ENCODE measurements at regions not wholly inside any gene's neighbourhood (a gene's known extent, or its start where the extent isn't known, plus 50 kb on each side); places are given as distances from the start of the nearest gene placed in this dataset.

- peak; percentile 57 for DNase-seq
Measured at GRCh38 chr17:83178533-83179304, 99.3 kb downstream of the METRNL start.

DNA sequence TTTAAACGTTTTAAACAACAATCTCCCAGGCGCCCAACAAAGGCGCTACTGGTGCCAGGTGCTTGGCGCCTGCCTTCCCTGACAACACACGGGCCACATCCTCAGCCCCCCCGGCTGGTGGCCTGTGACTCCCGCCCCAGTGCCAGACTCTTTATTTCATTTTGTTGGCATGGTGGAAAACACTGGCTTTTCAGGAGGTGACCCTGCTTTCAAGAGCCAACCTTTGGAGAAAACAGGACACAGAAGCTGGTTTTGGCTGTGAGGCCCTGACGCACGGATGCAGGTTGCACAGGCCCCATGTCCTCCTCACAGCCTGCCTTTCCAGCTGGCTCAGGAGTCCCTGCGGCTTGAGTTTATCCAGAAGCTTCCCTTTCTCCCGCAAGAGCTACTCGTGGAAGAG lies 100.0 kb downstream of the METRNL start:
- peak; percentile 57 for DNase-seq

- DNase-seq: no peak
Measured at GRCh38 chr17:83179811-83180210, 100.4 kb downstream of the METRNL start.

DNA sequence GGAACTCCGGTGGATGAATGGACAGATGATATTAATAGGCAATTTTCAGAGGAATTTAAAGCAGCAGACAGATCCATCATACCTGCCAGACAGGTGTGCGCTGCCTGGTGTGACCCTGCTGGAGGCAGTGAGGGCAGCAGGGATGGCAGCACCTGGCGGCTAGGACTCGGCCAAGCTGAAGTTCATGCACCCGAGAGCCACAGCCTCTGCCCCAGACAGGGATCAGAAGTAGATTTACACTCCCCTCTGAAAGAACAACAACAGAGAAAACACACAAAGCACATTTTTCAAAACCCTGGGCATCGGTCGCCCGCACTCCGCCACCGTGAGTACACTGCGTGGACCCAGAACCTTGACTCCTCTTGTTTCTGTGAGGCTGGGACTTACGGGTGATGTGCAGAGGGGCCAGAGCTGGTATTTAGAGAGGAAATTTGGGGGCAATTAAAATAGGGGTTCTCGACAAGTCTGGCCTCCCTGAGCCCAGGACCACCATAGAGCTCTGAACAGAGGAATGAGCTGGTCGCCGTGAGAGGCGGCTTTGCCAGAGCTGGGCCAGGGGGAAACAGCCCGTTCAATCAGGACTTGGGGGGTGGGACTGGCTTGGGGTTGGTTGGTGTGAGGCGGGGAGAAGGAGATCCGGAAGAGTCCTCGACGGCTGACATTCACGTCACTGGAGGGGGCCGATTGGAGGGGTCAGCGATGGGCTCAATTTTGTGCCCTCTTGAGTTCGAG lies 101.0 kb downstream of the METRNL start:
- no peak for DNase-seq

- DNase-seq: no peak
Measured at GRCh38 chr17:83180996-83181481, 101.6 kb downstream of the METRNL start.

DNA sequence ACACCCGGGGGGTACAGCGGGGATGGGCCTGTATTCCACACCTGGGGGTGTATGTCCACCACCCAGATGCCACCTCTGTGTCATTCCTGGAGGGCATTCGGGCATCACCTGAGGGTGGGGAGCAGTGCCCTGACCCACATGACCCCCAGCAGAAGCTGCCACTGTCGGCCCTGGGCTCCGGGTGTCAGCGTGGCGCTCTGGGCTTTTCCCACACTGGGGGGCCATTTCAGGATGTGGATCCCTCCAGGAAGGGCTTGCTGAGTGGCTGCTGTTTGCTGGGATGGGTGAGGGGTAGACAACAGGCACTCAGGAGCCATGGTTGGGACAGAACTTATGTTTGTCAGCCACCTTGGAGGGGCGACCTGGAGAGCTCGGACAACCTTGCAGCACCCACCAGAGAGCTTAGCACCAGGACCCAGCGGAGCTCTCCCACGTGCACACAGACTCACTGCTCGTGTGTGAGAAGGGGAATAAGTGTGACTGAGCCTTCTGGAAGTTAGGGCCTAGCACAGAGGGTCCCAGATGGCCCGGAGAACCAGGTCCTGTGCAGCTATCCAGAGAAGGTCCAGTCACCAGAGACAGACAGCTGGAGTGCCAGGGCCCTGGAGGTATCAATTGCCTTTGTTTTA lies 102.7 kb downstream of the METRNL start:
- no peak for DNase-seq

GRCh38 chr17:83182620-83183101 lies 103.3 kb downstream of the METRNL start:
- DNase-seq: no peak

GRCh38 chr17:83183145-83183948 lies 103.9 kb downstream of the METRNL start:
- no peak for DNase-seq

GRCh38 chr17:83183951-83184506 lies 104.6 kb downstream of the METRNL start:
- no peak for DNase-seq

- no peak for DNase-seq
Measured at GRCh38 chr17:83185023-83186002, 105.9 kb downstream of the METRNL start.

GRCh38 chr17:83186226-83186625 lies 106.8 kb downstream of the METRNL start:
- DNase-seq: no peak

DNA sequence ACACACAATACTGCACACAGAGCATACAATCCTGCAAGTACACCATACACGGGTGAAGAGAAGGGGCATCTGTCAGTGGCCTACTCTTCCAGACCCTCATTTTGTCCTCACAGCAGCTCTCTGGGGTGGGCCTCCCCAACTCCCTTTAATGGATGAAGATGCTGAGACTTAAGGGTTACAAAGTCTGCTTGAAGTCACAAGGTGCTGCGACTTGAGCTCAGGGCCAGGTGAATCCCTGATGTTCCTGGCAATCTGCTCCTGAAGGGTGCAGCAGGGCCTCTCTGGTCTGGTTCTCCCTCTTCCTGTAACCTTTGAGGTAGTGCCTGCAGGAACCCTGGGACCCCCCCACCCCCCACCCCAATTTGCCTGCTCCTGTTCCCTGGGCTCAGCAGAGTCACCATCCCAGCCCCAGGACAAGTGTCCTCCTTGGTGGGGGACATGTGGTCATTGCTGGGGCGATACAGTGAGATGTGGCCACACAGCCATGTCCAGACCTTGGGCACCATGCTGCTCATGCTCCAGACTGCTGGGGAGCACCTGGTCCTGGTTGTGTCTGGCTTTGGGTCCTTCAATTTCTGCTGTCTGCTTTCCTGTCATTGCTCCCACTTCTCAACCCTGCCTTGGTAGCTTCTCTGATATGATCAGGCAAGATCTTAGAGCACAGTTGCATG lies 107.5 kb downstream of the METRNL start:
- no peak for DNase-seq

GRCh38 chr17:83187782-83188311 lies 108.4 kb downstream of the METRNL start:
- no peak for DNase-seq

- no peak for DNase-seq
Measured at GRCh38 chr17:83189044-83190003, 109.9 kb downstream of the METRNL start.

DNA sequence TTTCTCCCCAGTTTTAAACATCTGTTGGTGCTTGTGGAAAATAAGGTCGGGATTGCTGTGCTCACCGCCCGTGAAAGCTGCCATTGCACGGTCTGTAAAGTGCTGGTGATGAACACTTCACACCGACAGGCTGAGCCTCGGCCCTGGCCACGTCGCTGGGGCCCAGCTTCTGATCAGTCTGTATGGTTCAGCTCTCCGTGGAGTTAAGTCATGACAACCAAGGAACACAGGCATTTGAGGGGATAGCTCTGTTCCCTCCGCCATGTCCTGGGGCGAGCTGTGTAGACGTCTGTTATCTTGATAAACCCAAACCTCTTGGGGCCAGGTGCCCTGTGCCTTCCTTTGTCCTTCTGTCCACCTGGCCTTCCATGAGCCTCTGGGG lies 110.6 kb downstream of the METRNL start:
- DNase-seq: no peak

DNA sequence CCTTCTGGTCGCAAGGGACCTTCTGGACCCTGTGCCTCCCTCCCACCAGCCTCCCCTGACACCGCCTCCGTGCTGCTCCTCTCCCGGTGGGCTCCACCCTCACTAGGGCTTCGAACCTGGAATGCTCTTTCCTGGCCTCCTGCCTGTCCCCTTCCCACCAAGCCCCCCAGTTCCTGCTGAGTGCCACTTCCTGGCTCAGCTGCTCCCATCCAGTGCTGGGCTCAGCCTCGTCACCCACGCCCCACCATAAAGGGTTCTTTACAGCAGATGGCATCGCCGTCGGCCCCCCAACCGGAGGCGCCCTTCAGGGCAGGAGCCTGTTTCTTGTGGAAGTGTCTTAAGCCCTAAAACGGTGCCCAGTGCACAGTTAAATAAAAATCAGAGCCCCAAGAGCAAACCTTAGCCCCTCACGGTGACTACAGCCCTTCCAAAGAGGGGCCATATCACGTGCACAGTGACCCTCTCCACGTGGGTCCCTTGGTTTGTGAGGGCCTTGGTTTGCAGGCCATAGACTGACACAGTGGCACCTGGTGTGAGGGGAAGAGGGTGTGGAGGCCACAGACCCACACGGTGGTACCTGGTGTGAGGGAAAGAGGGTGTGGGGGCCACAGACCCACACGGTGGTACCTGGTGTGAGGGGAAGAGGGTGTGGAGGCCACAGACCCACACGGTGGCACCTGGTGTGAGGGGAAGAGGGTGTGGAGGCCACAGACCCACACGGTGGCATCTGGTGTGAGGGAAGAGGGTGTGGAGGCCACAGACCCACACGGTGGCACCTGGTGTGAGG lies 111.4 kb downstream of the METRNL start:
- no peak for DNase-seq

GRCh38 chr17:83191388-83192160 lies 112.2 kb downstream of the METRNL start:
- no peak for DNase-seq
